OCI-LY1 (cell line): ENCODE measurements at regions not wholly inside any gene's neighbourhood (a gene's known extent, or its start where the extent isn't known, plus 50 kb on each side); places are given as distances from the start of the nearest gene placed in this dataset.

ENCODE experiments used
- H2AFZ ChIP-seq: fragments of 200-600 bp; sonication (generic), shearing (Covaris generic); 2 replicates; pipeline ENCODE4 v1.6.0; 2014; ENCODE audit warnings: antibody characterized with exemption, mild to moderate bottlenecking, low read length
- H3F3A ChIP-seq: fragments of 200-600 bp; sonication (generic), shearing (Covaris generic); 2 replicates; pipeline ENCODE4 v1.6.0; 2014; ENCODE audit warnings: mild to moderate bottlenecking, antibody characterized with exemption, low read length, moderate library complexity; ENCODE audit not compliant: insufficient read depth
- H3K27ac ChIP-seq: fragments of 200-600 bp; sonication (generic); 2 replicates; pipeline ENCODE4 v1.5.1; 2014; ENCODE audit warnings: low read length, mixed run types, mild to moderate bottlenecking, low read depth; ENCODE audit not compliant: poor library complexity, severe bottlenecking
- H3K27me3 ChIP-seq: fragments of 200-600 bp; sonication (generic); 2 replicates; pipeline ENCODE4 v1.6.0; 2014; ENCODE audit warnings: antibody characterized with exemption, mild to moderate bottlenecking, low read length, moderate library complexity; ENCODE audit not compliant: insufficient read depth
- H3K36me3 ChIP-seq: fragments of 200-600 bp; sonication (generic); 2 replicates; pipeline ENCODE4 v1.6.1; 2014; ENCODE audit warnings: mild to moderate bottlenecking, antibody characterized with exemption, low read length, moderate library complexity, mixed read lengths; ENCODE audit not compliant: insufficient read depth
- H3K4me1 ChIP-seq: fragments of 200-600 bp; sonication (generic); 2 replicates; pipeline ENCODE4 v1.5.1; 2014; ENCODE audit warnings: mild to moderate bottlenecking, low read length, moderate library complexity; ENCODE audit not compliant: insufficient read depth, severe bottlenecking
- H3K4me2 ChIP-seq: fragments of 200-600 bp; sonication (generic), shearing (Covaris generic); 2 replicates; pipeline ENCODE4 v1.6.1; 2014; ENCODE audit warnings: low read length
- H3K4me3 ChIP-seq: fragments of 200-600 bp; sonication (generic); 2 replicates; pipeline ENCODE4 v1.5.1; 2014; ENCODE audit warnings: low read length, low read depth, mild to moderate bottlenecking, mixed read lengths; ENCODE audit not compliant: poor library complexity, severe bottlenecking
- H3K79me2 ChIP-seq: fragments of 200-600 bp; shearing (Covaris generic); 2 replicates; pipeline ENCODE4 v1.6.1; 2016; ENCODE audit warnings: mixed run types, low read length, mixed read lengths; ENCODE audit not compliant: insufficient read depth
- H3K9ac ChIP-seq: fragments of 200-600 bp; sonication (generic), shearing (Covaris generic); 2 replicates; pipeline ENCODE4 v1.6.1; 2014; ENCODE audit warnings: mild to moderate bottlenecking, low read length, mixed read lengths
- H3K9me2 ChIP-seq: fragments of 200-600 bp; sonication (generic), shearing (Covaris generic); 2 replicates; pipeline ENCODE4 v1.6.1; 2014; ENCODE audit warnings: low read depth, mild to moderate bottlenecking, low read length, mixed read lengths
- H3K9me3 ChIP-seq: fragments of 200-600 bp; shearing (Covaris generic); 2 replicates; pipeline ENCODE4 v1.6.1; 2014; ENCODE audit warnings: low read length, mixed read lengths
- H4K20me1 ChIP-seq: fragments of 200-600 bp; sonication (generic), shearing (Covaris generic); 2 replicates; pipeline ENCODE4 v1.6.0; 2016; ENCODE audit warnings: mild to moderate bottlenecking, low read length; ENCODE audit not compliant: insufficient read depth
- EZH2 ChIP-seq: fragments of 200-600 bp; sonication (generic), shearing (Covaris generic); IDR thresholded peaks from 2 replicates; pipeline ENCODE4 v1.8.0; 2017; ENCODE audit warnings: borderline replicate concordance, mixed run types, mild to moderate bottlenecking, antibody characterized with exemption, low read length, moderate library complexity, mixed read lengths
- TF ChIP-seq, protein P1 (sequence below): fragments of 200-600 bp; sonication (generic), shearing (Covaris generic); IDR thresholded peaks from 2 replicates; pipeline ENCODE4 v1.5.1; 2017; ENCODE audit warnings: mild to moderate bottlenecking, antibody characterized with exemption, low read length, moderate library complexity, mixed read lengths

DNA sequence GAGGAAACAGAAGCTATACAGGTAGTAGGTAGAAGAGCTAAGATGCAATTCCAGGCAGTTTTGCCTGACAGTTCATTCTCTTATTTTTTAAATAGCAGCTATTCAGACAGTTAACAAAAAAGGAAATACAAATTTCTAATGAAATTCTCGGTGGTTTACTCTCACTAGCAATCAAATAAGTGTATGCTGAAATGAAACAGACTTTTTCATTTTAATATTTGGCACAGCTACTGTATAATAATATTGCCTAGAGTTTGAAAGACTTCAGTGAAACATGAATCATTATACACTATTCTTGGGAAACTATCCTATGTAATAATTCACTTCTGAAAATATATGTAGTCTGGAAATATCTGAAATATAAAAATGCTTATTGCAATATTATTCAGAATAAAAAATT is 463.2 kb upstream of the AGTR1 start:
- H3K27ac ChIP-seq: no peak overlapping the region
- H3K9ac ChIP-seq: no peak overlapping the region
- no peaks in the 10 kb centered on the region for H3K9me2 ChIP-seq
- H2AFZ ChIP-seq: no peak overlapping the region
- H3K9me3 ChIP-seq: no peaks in the 10 kb centered on the region
- H3K4me3 ChIP-seq: no peak overlapping the region
- H3K4me2 ChIP-seq: no peak overlapping the region
- no peaks in the 10 kb centered on the region for H3K36me3 ChIP-seq
- TF ChIP-seq, protein P1, sequence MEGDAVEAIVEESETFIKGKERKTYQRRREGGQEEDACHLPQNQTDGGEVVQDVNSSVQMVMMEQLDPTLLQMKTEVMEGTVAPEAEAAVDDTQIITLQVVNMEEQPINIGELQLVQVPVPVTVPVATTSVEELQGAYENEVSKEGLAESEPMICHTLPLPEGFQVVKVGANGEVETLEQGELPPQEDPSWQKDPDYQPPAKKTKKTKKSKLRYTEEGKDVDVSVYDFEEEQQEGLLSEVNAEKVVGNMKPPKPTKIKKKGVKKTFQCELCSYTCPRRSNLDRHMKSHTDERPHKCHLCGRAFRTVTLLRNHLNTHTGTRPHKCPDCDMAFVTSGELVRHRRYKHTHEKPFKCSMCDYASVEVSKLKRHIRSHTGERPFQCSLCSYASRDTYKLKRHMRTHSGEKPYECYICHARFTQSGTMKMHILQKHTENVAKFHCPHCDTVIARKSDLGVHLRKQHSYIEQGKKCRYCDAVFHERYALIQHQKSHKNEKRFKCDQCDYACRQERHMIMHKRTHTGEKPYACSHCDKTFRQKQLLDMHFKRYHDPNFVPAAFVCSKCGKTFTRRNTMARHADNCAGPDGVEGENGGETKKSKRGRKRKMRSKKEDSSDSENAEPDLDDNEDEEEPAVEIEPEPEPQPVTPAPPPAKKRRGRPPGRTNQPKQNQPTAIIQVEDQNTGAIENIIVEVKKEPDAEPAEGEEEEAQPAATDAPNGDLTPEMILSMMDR: no peak
- no peak for TF ChIP-seq EZH2
- H3K79me2 ChIP-seq: no peaks in the 10 kb centered on the region
- H3F3A ChIP-seq: no peaks in the 10 kb centered on the region
- no peaks in the 10 kb centered on the region for H3K27me3 ChIP-seq
- H4K20me1 ChIP-seq: no peaks in the 10 kb centered on the region
- no peaks in the 10 kb centered on the region for H3K4me1 ChIP-seq

DNA sequence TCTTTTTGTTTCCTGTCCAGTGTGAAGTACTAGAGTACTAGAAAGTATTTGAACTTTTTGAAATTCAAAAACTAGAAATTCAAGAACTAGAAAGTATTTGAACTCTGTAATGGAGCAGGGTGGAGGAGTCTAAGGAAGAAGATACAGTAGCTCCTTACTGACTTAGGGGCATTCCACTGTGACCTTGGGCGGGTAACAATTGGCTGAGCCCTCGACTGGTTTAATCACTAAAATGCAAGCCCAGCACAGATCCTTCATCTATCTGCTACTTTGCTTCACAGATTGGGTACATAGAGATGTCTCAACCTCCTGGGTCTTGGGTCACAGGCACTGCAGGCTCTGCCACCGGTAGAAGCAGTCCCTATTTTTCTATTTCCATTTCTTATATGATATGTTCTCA is 462.1 kb upstream of the AGTR1 start:
- H3K9me3 ChIP-seq: no peaks in the 10 kb centered on the region
- H3K4me2 ChIP-seq: no peak overlapping the region
- no peaks in the 10 kb centered on the region for H4K20me1 ChIP-seq
- H3K9me2 ChIP-seq: no peaks in the 10 kb centered on the region
- no peak overlapping the region for H2AFZ ChIP-seq
- H3K27me3 ChIP-seq: no peaks in the 10 kb centered on the region
- no peaks in the 10 kb centered on the region for H3K4me1 ChIP-seq
- no peak for TF ChIP-seq EZH2
- TF ChIP-seq, protein P1: no peak
- no peak overlapping the region for H3K4me3 ChIP-seq
- no peak overlapping the region for H3K9ac ChIP-seq
- H3K36me3 ChIP-seq: no peaks in the 10 kb centered on the region
- no peak overlapping the region for H3K27ac ChIP-seq
- H3F3A ChIP-seq: no peaks in the 10 kb centered on the region
- H3K79me2 ChIP-seq: no peaks in the 10 kb centered on the region

DNA sequence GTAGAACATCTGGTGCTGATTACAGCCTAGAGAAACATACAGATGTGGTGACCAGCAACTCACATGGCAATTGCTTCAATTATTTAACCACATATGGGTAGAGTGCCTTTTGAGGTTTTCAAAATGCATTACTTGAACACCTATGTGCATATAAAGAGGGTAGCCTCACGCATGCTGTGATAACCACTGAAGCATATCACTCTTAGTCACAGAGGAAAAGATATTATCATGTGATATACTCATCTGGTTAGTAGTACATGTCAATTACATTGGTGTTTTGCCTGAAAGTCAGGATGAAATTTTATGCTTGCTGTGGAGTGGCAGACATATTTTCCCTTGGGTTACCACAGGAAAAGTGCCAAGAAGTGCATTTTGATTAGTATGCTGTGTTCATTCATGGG is 459.3 kb upstream of the AGTR1 start:
- no peak overlapping the region for H3K9ac ChIP-seq
- no peaks in the 10 kb centered on the region for H3F3A ChIP-seq
- H3K4me1 ChIP-seq: no peaks in the 10 kb centered on the region
- no peaks in the 10 kb centered on the region for H3K79me2 ChIP-seq
- H3K4me2 ChIP-seq: no peak overlapping the region
- TF ChIP-seq EZH2: no peak
- TF ChIP-seq, protein P1: no peak
- H3K9me2 ChIP-seq: no peaks in the 10 kb centered on the region
- H3K4me3 ChIP-seq: no peak overlapping the region
- H3K36me3 ChIP-seq: no peaks in the 10 kb centered on the region
- H3K27me3 ChIP-seq: no peaks in the 10 kb centered on the region
- no peak overlapping the region for H2AFZ ChIP-seq
- no peaks in the 10 kb centered on the region for H4K20me1 ChIP-seq
- H3K9me3 ChIP-seq: no peaks in the 10 kb centered on the region
- H3K27ac ChIP-seq: no peak overlapping the region
